ENCODE measurements at regions not wholly inside any gene's neighbourhood (a gene's known extent, or its start where the extent isn't known, plus 50 kb on each side); places are given as distances from the start of the nearest gene placed in this dataset.

GRCh38 chr3:107954845-107955244 is 136.0 kb downstream of the CD47 start:
- H3K9me3 ChIP-seq (ENCODE audit: low read length) = no peaks in the 10 kb centered on the region
- ChIA-PET CTCF (ENCODE audit: unreplicated experiment) (no interaction called here), POLR2A (no interaction called here)
- H3K4me1 ChIP-seq (ENCODE audit: insufficient read depth, low read length, poor library complexity, severe bottlenecking) = no peaks in the 10 kb centered on the region
- intact Hi-C loops (cut with micrococcal nuclease; ENCODE audit: unreplicated experiment) = no loop called here
- H3K27ac ChIP-seq (ENCODE audit: low read depth, low read length, poor library complexity, severe bottlenecking) = no peak overlapping the region
- DNase-seq (ENCODE audit: low spot score) = no peak
- no peaks in the 10 kb centered on the region for H3K79me2 ChIP-seq (ENCODE audit: insufficient read depth, low read depth, low read length)
- no peak overlapping the region for H3K4me3 ChIP-seq (ENCODE audit: low read depth, low read length, poor library complexity, severe bottlenecking)
- no peak overlapping the region for H2AFZ ChIP-seq (ENCODE audit: low read length)
- no peaks in the 10 kb centered on the region for H4K20me1 ChIP-seq (ENCODE audit: insufficient read depth, low read length)
- H3K4me2 ChIP-seq (ENCODE audit: low read length) = no peak overlapping the region
- H3K36me3 ChIP-seq (ENCODE audit: insufficient read depth, low read length) = no peaks in the 10 kb centered on the region
- no TSS peak for BruUV-seq (replicated peaks)
- no peaks in the 10 kb centered on the region for H3K9me2 ChIP-seq (ENCODE audit: insufficient read depth, low read length)
- TF ChIP-seq EZH2phosphoT487 (IDR thresholded peaks at IDR 0.05; ENCODE audit: borderline replicate concordance, low read depth, low read length) = no peak
- no peak for TF ChIP-seq CTCF (conservative IDR thresholded peaks at IDR 0.05; ENCODE audit: low read length)

GRCh38 chr3:107953722-107954121 is 137.1 kb downstream of the CD47 start:
- no peak overlapping the region for H3K4me2 ChIP-seq (ENCODE audit: low read length)
- H3K9me3 ChIP-seq (ENCODE audit: low read length) = no peaks in the 10 kb centered on the region
- H4K20me1 ChIP-seq (ENCODE audit: insufficient read depth, low read length) = no peaks in the 10 kb centered on the region
- H2AFZ ChIP-seq (ENCODE audit: low read length) = no peak overlapping the region
- no peaks in the 10 kb centered on the region for H3K9me2 ChIP-seq (ENCODE audit: insufficient read depth, low read length)
- intact Hi-C loops (cut with micrococcal nuclease; ENCODE audit: unreplicated experiment) = no loop called here
- TF ChIP-seq EZH2phosphoT487 (IDR thresholded peaks at IDR 0.05; ENCODE audit: borderline replicate concordance, low read depth, low read length) = no peak
- H3K4me1 ChIP-seq (ENCODE audit: insufficient read depth, low read length, poor library complexity, severe bottlenecking) = no peaks in the 10 kb centered on the region
- no peaks in the 10 kb centered on the region for H3K79me2 ChIP-seq (ENCODE audit: insufficient read depth, low read depth, low read length)
- POLR2A ChIA-PET = interaction anchor here (1.1 kb wide), 1 partner anchor 8 kb away, joined by 4 read pairs; no protein-coding TSS in a partner anchor
- BruUV-seq (replicated peaks) = no TSS peak
- no peak overlapping the region for H3K4me3 ChIP-seq (ENCODE audit: low read depth, low read length, poor library complexity, severe bottlenecking)
- H3K36me3 ChIP-seq (ENCODE audit: insufficient read depth, low read length) = no peaks in the 10 kb centered on the region
- DNase-seq (ENCODE audit: low spot score) = no peak
- no peak overlapping the region for H3K27ac ChIP-seq (ENCODE audit: low read depth, low read length, poor library complexity, severe bottlenecking)
- CTCF ChIA-PET (ENCODE audit: unreplicated experiment) = no interaction called here

- ChIA-PET CTCF (ENCODE audit: unreplicated experiment) (no interaction called here), POLR2A (interaction anchor here (0.6 to 0.7 kb wide), 2 partner anchors 20 to 40 kb away, joined by 3 to 4 read pairs; no protein-coding TSS in a partner anchor)
- Histone ChIP-seq H3K4me1 (ENCODE audit: insufficient read depth, low read length, poor library complexity, severe bottlenecking) (no peaks in the 10 kb centered on the region), H3K27ac (ENCODE audit: low read depth, low read length, poor library complexity, severe bottlenecking) (no peak overlapping the region), H3K9me2 (ENCODE audit: insufficient read depth, low read length) (no peaks in the 10 kb centered on the region), H3K4me3 (ENCODE audit: low read depth, low read length, poor library complexity, severe bottlenecking) (no peak overlapping the region), H3K36me3 (ENCODE audit: insufficient read depth, low read length) (no peaks in the 10 kb centered on the region), H2AFZ (ENCODE audit: low read length) (no peak overlapping the region), H3K4me2 (ENCODE audit: low read length) (no peak overlapping the region), H3K79me2 (ENCODE audit: insufficient read depth, low read depth, low read length) (no peaks in the 10 kb centered on the region), H3K9me3 (ENCODE audit: low read length) (no peaks in the 10 kb centered on the region), H4K20me1 (ENCODE audit: insufficient read depth, low read length) (no peaks in the 10 kb centered on the region)
- no peak for DNase-seq (ENCODE audit: low spot score)
- no TSS peak for BruUV-seq (replicated peaks)
- no peak for TF ChIP-seq CTCF (conservative IDR thresholded peaks at IDR 0.05; ENCODE audit: low read length)
- TF ChIP-seq EZH2phosphoT487 (IDR thresholded peaks at IDR 0.05; ENCODE audit: borderline replicate concordance, low read depth, low read length) = no peak
- intact Hi-C loops (cut with micrococcal nuclease; ENCODE audit: unreplicated experiment) = no loop called here
Measured at GRCh38 chr3:107951126-107951525, 139.7 kb downstream of the CD47 start.

Data from OCI-LY7 (cell line).